ENCODE measurements at regions not wholly inside any gene's neighbourhood (a gene's known extent, or its start where the extent isn't known, plus 50 kb on each side); places are given as distances from the start of the nearest gene placed in this dataset.

DNA sequence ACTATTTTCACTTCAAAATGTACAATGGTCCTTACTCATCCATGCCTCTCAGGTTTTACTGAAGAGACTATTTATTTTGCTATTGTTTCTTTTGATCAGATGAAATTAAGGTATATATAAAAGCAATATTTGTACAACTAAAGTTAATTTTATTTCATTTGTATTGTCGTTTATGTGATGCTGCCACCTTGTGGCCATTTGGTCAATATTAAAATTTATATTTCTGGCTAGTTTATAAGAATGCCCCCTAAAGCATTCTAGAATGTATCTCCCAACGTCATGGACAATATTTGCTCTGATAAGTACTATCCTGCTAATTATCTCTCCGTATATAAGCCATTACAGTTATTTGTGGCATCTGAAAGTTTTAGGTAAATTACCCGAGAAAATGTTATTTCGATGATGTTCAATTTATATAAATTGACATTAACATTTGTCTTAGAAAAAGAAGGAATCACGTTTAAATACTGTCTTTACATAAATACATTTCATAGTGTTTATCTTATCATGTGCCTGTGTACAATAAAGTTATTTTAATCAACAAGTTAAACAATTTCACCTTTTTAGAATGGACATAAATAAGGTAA lies 680.0 kb downstream of the TAF11L14 start:
- TF ChIP-seq, protein P1, sequence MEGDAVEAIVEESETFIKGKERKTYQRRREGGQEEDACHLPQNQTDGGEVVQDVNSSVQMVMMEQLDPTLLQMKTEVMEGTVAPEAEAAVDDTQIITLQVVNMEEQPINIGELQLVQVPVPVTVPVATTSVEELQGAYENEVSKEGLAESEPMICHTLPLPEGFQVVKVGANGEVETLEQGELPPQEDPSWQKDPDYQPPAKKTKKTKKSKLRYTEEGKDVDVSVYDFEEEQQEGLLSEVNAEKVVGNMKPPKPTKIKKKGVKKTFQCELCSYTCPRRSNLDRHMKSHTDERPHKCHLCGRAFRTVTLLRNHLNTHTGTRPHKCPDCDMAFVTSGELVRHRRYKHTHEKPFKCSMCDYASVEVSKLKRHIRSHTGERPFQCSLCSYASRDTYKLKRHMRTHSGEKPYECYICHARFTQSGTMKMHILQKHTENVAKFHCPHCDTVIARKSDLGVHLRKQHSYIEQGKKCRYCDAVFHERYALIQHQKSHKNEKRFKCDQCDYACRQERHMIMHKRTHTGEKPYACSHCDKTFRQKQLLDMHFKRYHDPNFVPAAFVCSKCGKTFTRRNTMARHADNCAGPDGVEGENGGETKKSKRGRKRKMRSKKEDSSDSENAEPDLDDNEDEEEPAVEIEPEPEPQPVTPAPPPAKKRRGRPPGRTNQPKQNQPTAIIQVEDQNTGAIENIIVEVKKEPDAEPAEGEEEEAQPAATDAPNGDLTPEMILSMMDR (IDR thresholded peaks at IDR 0.05; ENCODE audit: low read depth, low read length, poor library complexity, severe bottlenecking): peak; percentile 46
- no peak for TF ChIP-seq EZH2phosphoT487 (IDR thresholded peaks at IDR 0.05; ENCODE audit: borderline replicate concordance, low read length)
